HCT116 (cell line): ENCODE measurements at regions not wholly inside any gene's neighbourhood (a gene's known extent, or its start where the extent isn't known, plus 50 kb on each side); places are given as distances from the start of the nearest gene placed in this dataset.

Source experiments
- ATAC-seq: fragments of 200-7000 bp; cut with Tn5 transposase; 2 replicates; pipeline ENCODE4 v1.9.1; 2020; ENCODE audit warnings: mild to moderate bottlenecking, moderate library complexity
- BruUV-seq: library from RNA; stranded (reverse); fragments of 400-500 nt; replicated peaks from 2 replicates; lab custom pipeline; 2021; lab: Mats Ljungman, UMichigan
- CTCF ChIA-PET: fragments of 300-600 bp; sonication (Branson Sonifier 250); formaldehyde crosslinking; loops from one replicate; lab custom pipeline; 2021; ENCODE audit warnings: antibody characterized with exemption; lab: Charles Lee
- POLR2A ChIA-PET: fragments of 300-600, 350-600 bp; sonication (Branson Sonifier 250); formaldehyde crosslinking; loops from one replicate; lab custom pipeline; 2021; ENCODE audit warnings: antibody characterized with exemption; lab: Charles Lee
- RAD21 ChIA-PET, 2 experiments: fragments of 300-600 bp; sonication (Branson Sonifier 250); formaldehyde crosslinking; loops; one replicate each; lab custom pipeline; 2023; ENCODE audit warnings: low total read pairs in 2 of 2; ENCODE audit not compliant: uncharacterized antibody in 2 of 2, unreplicated experiment in 2 of 2, low non-redundant PET in 1 of 2; lab: Charles Lee
- DNase-seq: peaks from one replicate; pipeline ENCODE4 v3.0.0-alpha.2; 2010; ENCODE audit warnings: low read depth, low spot score
- H2AFZ ChIP-seq: fragments of 200-600 bp; shearing (Covaris generic), sonication (generic); 2 replicates; pipeline ENCODE4 v1.6.1; 2017; ENCODE audit warnings: low read depth, mixed run types, mixed read lengths, antibody characterized with exemption, low read length; ENCODE audit not compliant: poor library complexity, severe bottlenecking
- H3K27ac ChIP-seq: 2 replicates; pipeline ENCODE4 v1.5.1; 2012; ENCODE audit warnings: low read depth, low read length
- H3K27me3 ChIP-seq: fragments of 200-600 bp; sonication (generic); 2 replicates; pipeline ENCODE4 v1.6.1; 2016; ENCODE audit warnings: mixed run types, low read length, mixed read lengths; ENCODE audit not compliant: insufficient read depth
- H3K36me3 ChIP-seq, 2 experiments: fragments of 200-500 bp in 1 of 2; fragments of 200-600 bp in 1 of 2; sonication (Bioruptor generic) in 1 of 2; sonication (generic) in 1 of 2; 2 replicates each; pipeline versions ENCODE4 v1.5.1 to v1.6.1; 2014 to 2016; ENCODE audit warnings: low read length in 2 of 2, inconsistent platforms in 1 of 2, mixed read lengths in 1 of 2, mixed run types in 1 of 2; ENCODE audit not compliant: insufficient read depth in 2 of 2, control insufficient read depth in 1 of 2
- H3K4me1 ChIP-seq, 2 experiments: fragments of 200-600 bp in 1 of 2; sonication (generic) in 1 of 2; 2 replicates each; pipeline versions ENCODE4 v1.5.1 to v1.6.1; 2012 to 2017; ENCODE audit warnings: low read length in 2 of 2, inconsistent platforms in 1 of 2, mild to moderate bottlenecking in 1 of 2, mixed read lengths in 1 of 2, mixed run types in 1 of 2, moderate library complexity in 1 of 2; ENCODE audit not compliant: insufficient read depth in 2 of 2, control insufficient read depth in 1 of 2
- H3K4me2 ChIP-seq: fragments of 200-600 bp; sonication (generic); 2 replicates; pipeline ENCODE4 v1.6.1; 2017; ENCODE audit warnings: mixed run types, low read length, mixed read lengths
- H3K4me3 ChIP-seq, 2 experiments: fragments of 200-600 bp in 1 of 2; sonication (generic) in 1 of 2; replicated peaks in 1 of 2; 2 replicates each; pipeline ENCODE4 v1.5.1; 2011 to 2016; ENCODE audit warnings: low read length in 2 of 2, control low read depth in 1 of 2, low read depth in 1 of 2, mild to moderate bottlenecking in 1 of 2, mixed read lengths in 1 of 2, mixed run types in 1 of 2
- H3K79me2 ChIP-seq: fragments of 200-600 bp; sonication (generic); 2 replicates; pipeline ENCODE4 v1.6.1; 2017; ENCODE audit warnings: mild to moderate bottlenecking, mixed run types, low read length, moderate library complexity, mixed read lengths; ENCODE audit not compliant: insufficient read depth
- H3K9ac ChIP-seq: fragments of 200-600 bp; sonication (generic); 2 replicates; pipeline ENCODE4 v1.6.1; 2016; ENCODE audit warnings: low read length, mixed read lengths
- H3K9me2 ChIP-seq: fragments of 200-600 bp; sonication (generic), shearing (Covaris generic); 2 replicates; pipeline ENCODE4 v1.6.1; 2017; ENCODE audit warnings: mixed run types, mild to moderate bottlenecking, moderate library complexity; ENCODE audit not compliant: insufficient read depth
- H3K9me3 ChIP-seq, 2 experiments: fragments of 200-500 bp in 1 of 2; fragments of 200-600 bp in 1 of 2; sonication (Bioruptor generic) in 1 of 2; sonication (generic) in 1 of 2; 2 replicates each; pipeline ENCODE4 v1.6.1; 2014 to 2017; ENCODE audit warnings: low read length in 2 of 2, mixed read lengths in 2 of 2, inconsistent platforms in 1 of 2, low read depth in 1 of 2, mild to moderate bottlenecking in 1 of 2, mixed run types in 1 of 2, moderate library complexity in 1 of 2; ENCODE audit not compliant: control insufficient read depth in 1 of 2, insufficient read depth in 1 of 2
- H4K20me1 ChIP-seq: fragments of 200-600 bp; sonication (generic), shearing (Covaris generic); 2 replicates; pipeline ENCODE4 v1.6.1; 2017; ENCODE audit warnings: mixed run types, mild to moderate bottlenecking, moderate library complexity; ENCODE audit not compliant: insufficient read depth
- CBX3 ChIP-seq: IDR thresholded peaks from 2 replicates; pipeline ENCODE4 v1.6.1; 2012; ENCODE audit warnings: low read depth
- CEBPB ChIP-seq: IDR thresholded peaks from 2 replicates; pipeline ENCODE4 v1.6.1; 2012; ENCODE audit warnings: low read depth
- EGR1 ChIP-seq: IDR thresholded peaks from 2 replicates; pipeline ENCODE4 v1.6.1; 2012; ENCODE audit warnings: low read depth
- ELF1 ChIP-seq: IDR thresholded peaks from 2 replicates; pipeline ENCODE4 v1.6.1; 2012; ENCODE audit warnings: low read depth, borderline replicate concordance
- EZH2phosphoT487 ChIP-seq: fragments of 200-600 bp; IDR thresholded peaks from 2 replicates; pipeline ENCODE4 v1.6.1; 2018; ENCODE audit warnings: antibody characterized with exemption, borderline replicate concordance
- FOSL1 ChIP-seq: IDR thresholded peaks from 2 replicates; pipeline ENCODE4 v1.6.1; 2012; ENCODE audit warnings: low read depth
- JUND ChIP-seq: IDR thresholded peaks from 2 replicates; pipeline ENCODE4 v1.6.1; 2012
- POLR2A ChIP-seq: IDR thresholded peaks from 2 replicates; pipeline ENCODE4 v1.7.0; 2011; ENCODE audit warnings: borderline replicate concordance; ENCODE audit not compliant: insufficient read depth, insufficient read length; ENCODE audit errors: extremely low read depth
- POLR2AphosphoS5 ChIP-seq: IDR thresholded peaks from 2 replicates; pipeline ENCODE4 v1.6.1; 2011; ENCODE audit warnings: mild to moderate bottlenecking, low read depth, low read length, moderate library complexity
- SRF ChIP-seq: IDR thresholded peaks from 2 replicates; pipeline ENCODE4 v1.6.1; 2012; ENCODE audit warnings: low read depth
- TCF7L2 ChIP-seq: IDR thresholded peaks from 2 replicates; pipeline ENCODE4 v1.7.0; 2011; ENCODE audit warnings: borderline replicate concordance, inconsistent platforms; ENCODE audit not compliant: insufficient read depth, insufficient read length; ENCODE audit errors: extremely low read depth
- ZNF274 ChIP-seq: fragments of 200-500 bp; sonication (Bioruptor generic); IDR thresholded peaks from 2 replicates; pipeline ENCODE4 v1.6.1; 2014; ENCODE audit warnings: mild to moderate bottlenecking, low read depth, low read length, inconsistent platforms
- intact Hi-C: fragments of 100-400 bp; cut with micrococcal nuclease; formaldehyde crosslinking; loops from 2 replicates; pipeline ENCODE4 v1.10.0; 2022
- TF ChIP-seq, protein P1 (sequence below), 3 experiments: fragments of 200-600 bp in 1 of 3; sonication (generic) in 1 of 3; IDR thresholded peaks in 2 of 3; conservative IDR thresholded peaks in 1 of 3; 2 replicates each; pipeline ENCODE4 v1.5.1; 2012 to 2017; ENCODE audit warnings: low read depth in 2 of 3, low read length in 2 of 3, antibody characterized with exemption in 1 of 3, borderline replicate concordance in 1 of 3, control low read depth in 1 of 3, mild to moderate bottlenecking in 1 of 3, mixed read lengths in 1 of 3, mixed run types in 1 of 3, moderate library complexity in 1 of 3; ENCODE audit not compliant: insufficient read depth in 1 of 3
- TF ChIP-seq, protein P2 (sequence below): IDR thresholded peaks from 2 replicates; pipeline ENCODE4 v1.6.1; 2011; ENCODE audit warnings: mild to moderate bottlenecking, low read length, moderate library complexity; ENCODE audit not compliant: insufficient replicate concordance; ENCODE audit errors: extremely low read depth

DNA sequence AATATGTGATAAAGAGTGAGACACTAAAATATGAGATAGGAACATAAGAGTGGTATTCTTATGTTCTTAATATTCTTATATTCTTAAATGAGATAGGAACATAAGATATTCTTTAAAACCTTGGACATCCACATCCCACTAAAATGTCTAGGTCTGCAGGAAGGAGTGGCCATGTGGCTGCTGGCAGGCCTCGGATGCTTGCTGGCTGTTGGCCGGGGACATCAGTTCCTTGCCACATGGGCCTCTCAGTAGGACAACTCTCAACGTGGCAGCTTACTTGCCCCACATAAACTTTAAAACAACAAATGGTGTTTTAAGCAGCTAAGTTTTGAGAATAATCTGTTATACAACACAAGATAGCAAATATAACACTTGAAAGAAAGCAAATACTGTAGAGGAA, 240.1 kb downstream of the CASP12 start:
- H3K4me3 ChIP-seq, result no peak overlapping the region
- no peaks in the 10 kb centered on the region for H4K20me1 ChIP-seq
- intact Hi-C loops, result no loop called here
- no TSS peak for BruUV-seq
- no peaks in the 10 kb centered on the region for H3K27me3 ChIP-seq
- no peaks in the 10 kb centered on the region for H3K9me3 ChIP-seq
- no peak overlapping the region for H2AFZ ChIP-seq
- H3K79me2 ChIP-seq, result no peaks in the 10 kb centered on the region
- no peak for ATAC-seq
- TF ChIP-seq POLR2AphosphoS5, result no peak
- TF ChIP-seq CBX3, result no peak
- no peak for TF ChIP-seq FOSL1
- TF ChIP-seq EGR1, result no peak
- TF ChIP-seq EZH2phosphoT487, result no peak
- no peak for TF ChIP-seq POLR2A
- TF ChIP-seq TCF7L2, result no peak
- TF ChIP-seq, protein P1, sequence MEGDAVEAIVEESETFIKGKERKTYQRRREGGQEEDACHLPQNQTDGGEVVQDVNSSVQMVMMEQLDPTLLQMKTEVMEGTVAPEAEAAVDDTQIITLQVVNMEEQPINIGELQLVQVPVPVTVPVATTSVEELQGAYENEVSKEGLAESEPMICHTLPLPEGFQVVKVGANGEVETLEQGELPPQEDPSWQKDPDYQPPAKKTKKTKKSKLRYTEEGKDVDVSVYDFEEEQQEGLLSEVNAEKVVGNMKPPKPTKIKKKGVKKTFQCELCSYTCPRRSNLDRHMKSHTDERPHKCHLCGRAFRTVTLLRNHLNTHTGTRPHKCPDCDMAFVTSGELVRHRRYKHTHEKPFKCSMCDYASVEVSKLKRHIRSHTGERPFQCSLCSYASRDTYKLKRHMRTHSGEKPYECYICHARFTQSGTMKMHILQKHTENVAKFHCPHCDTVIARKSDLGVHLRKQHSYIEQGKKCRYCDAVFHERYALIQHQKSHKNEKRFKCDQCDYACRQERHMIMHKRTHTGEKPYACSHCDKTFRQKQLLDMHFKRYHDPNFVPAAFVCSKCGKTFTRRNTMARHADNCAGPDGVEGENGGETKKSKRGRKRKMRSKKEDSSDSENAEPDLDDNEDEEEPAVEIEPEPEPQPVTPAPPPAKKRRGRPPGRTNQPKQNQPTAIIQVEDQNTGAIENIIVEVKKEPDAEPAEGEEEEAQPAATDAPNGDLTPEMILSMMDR (IDR thresholded peaks at IDR 0.05 in 2 of 3, conservative IDR thresholded peaks at IDR 0.05 in 1 of 3; ENCODE audit: borderline replicate concordance in 1 of 3, insufficient read depth in 1 of 3, low read depth in 2 of 3, low read length in 2 of 3), result no peak
- TF ChIP-seq, protein P2, sequence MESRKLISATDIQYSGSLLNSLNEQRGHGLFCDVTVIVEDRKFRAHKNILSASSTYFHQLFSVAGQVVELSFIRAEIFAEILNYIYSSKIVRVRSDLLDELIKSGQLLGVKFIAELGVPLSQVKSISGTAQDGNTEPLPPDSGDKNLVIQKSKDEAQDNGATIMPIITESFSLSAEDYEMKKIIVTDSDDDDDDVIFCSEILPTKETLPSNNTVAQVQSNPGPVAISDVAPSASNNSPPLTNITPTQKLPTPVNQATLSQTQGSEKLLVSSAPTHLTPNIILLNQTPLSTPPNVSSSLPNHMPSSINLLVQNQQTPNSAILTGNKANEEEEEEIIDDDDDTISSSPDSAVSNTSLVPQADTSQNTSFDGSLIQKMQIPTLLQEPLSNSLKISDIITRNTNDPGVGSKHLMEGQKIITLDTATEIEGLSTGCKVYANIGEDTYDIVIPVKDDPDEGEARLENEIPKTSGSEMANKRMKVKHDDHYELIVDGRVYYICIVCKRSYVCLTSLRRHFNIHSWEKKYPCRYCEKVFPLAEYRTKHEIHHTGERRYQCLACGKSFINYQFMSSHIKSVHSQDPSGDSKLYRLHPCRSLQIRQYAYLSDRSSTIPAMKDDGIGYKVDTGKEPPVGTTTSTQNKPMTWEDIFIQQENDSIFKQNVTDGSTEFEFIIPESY, result no peak
- TF ChIP-seq JUND, result no peak
- no peak for TF ChIP-seq CEBPB
- TF ChIP-seq ELF1, result no peak
- TF ChIP-seq ZNF274, result no peak
- no peak for TF ChIP-seq SRF
- CTCF ChIA-PET, result no interaction called here
- no peak overlapping the region for H3K4me2 ChIP-seq
- RAD21 ChIA-PET, result no interaction called here
- H3K4me1 ChIP-seq, result no peaks in the 10 kb centered on the region
- H3K9ac ChIP-seq, result no peak overlapping the region
- no peak for DNase-seq
- POLR2A ChIA-PET, result no interaction called here
- H3K9me2 ChIP-seq, result no peaks in the 10 kb centered on the region
- H3K27ac ChIP-seq, result no peak overlapping the region
- no peaks in the 10 kb centered on the region for H3K36me3 ChIP-seq
